ENCODE measurements at regions not wholly inside any gene's neighbourhood (a gene's known extent, or its start where the extent isn't known, plus 50 kb on each side); places are given as distances from the start of the nearest gene placed in this dataset.

- no peaks in the 10 kb centered on the region for H4K20me1 ChIP-seq (replicated peaks; ENCODE audit: control insufficient read depth, extremely low read depth, insufficient read depth, low read length)
- H3K27ac ChIP-seq (ENCODE audit: insufficient read depth, low read depth, low read length): no peak overlapping the region
- H3K4me2 ChIP-seq (ENCODE audit: insufficient read depth, low read length): no peak overlapping the region
- H3K4me1 ChIP-seq (ENCODE audit: control insufficient read depth, extremely low read depth, insufficient read depth, low read length): no peaks in the 10 kb centered on the region
- POLR2A ChIA-PET: no interaction called here
- CTCF ChIA-PET: no interaction called here
- no peak overlapping the region for H3K9ac ChIP-seq (replicated peaks; ENCODE audit: extremely low read depth, insufficient read depth, low read length)
- DNase-seq (ENCODE audit: low read depth, low spot score): no peak
- TF ChIP-seq, protein P1, sequence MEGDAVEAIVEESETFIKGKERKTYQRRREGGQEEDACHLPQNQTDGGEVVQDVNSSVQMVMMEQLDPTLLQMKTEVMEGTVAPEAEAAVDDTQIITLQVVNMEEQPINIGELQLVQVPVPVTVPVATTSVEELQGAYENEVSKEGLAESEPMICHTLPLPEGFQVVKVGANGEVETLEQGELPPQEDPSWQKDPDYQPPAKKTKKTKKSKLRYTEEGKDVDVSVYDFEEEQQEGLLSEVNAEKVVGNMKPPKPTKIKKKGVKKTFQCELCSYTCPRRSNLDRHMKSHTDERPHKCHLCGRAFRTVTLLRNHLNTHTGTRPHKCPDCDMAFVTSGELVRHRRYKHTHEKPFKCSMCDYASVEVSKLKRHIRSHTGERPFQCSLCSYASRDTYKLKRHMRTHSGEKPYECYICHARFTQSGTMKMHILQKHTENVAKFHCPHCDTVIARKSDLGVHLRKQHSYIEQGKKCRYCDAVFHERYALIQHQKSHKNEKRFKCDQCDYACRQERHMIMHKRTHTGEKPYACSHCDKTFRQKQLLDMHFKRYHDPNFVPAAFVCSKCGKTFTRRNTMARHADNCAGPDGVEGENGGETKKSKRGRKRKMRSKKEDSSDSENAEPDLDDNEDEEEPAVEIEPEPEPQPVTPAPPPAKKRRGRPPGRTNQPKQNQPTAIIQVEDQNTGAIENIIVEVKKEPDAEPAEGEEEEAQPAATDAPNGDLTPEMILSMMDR (IDR thresholded peaks at IDR 0.05; ENCODE audit: extremely low read depth in 1 of 2, insufficient read depth in 1 of 2, low read depth in 1 of 2, low read length in 2 of 2): no peak
- TF ChIP-seq MAX (IDR thresholded peaks at IDR 0.05; ENCODE audit: insufficient read depth, insufficient read length) (no peak), EZH2 (IDR thresholded peaks at IDR 0.05; ENCODE audit: borderline replicate concordance, low read depth, low read length, severe bottlenecking) (no peak), POLR2AphosphoS5 (IDR thresholded peaks at IDR 0.05; ENCODE audit: insufficient read depth, low read depth, low read length) (no peak), POLR2A (IDR thresholded peaks at IDR 0.05; ENCODE audit: low read depth, low read length) (no peak), JUN (IDR thresholded peaks at IDR 0.05; ENCODE audit: borderline replicate concordance, insufficient read depth, insufficient read length, low read depth) (no peak), GATA2 (IDR thresholded peaks at IDR 0.05; ENCODE audit: insufficient read depth, insufficient read length, low read depth, low read length) (no peak), FOS (IDR thresholded peaks at IDR 0.05; ENCODE audit: borderline replicate concordance, insufficient read depth, low read length) (no peak), MYC (IDR thresholded peaks at IDR 0.05; ENCODE audit: low read depth, low read length) (no peak)
- H3K4me3 ChIP-seq (replicated peaks in 1 of 3; ENCODE audit: insufficient read depth in 1 of 3, low read depth in 1 of 3, low read length in 3 of 3): no peak overlapping the region
- no peaks in the 10 kb centered on the region for H3K79me2 ChIP-seq (ENCODE audit: control insufficient read depth, insufficient read depth, low read length)
- no peaks in the 10 kb centered on the region for H3K9me3 ChIP-seq (replicated peaks; ENCODE audit: control insufficient read depth, insufficient read depth, low read length)
- no peaks in the 10 kb centered on the region for H3K9me1 ChIP-seq (replicated peaks; ENCODE audit: control insufficient read depth, extremely low read depth, insufficient read depth, low read length)
- dilution Hi-C loops (cut with MboI; ENCODE audit: extremely low pct_ligation_motif_present, low sequenced_read_pairs) (no loop called here), intact Hi-C loops (cut with micrococcal nuclease) (no loop called here)
- H2AFZ ChIP-seq (ENCODE audit: low read depth, low read length): no peak overlapping the region
- no TSS peak for BruUV-seq (replicated peaks)
- no peaks in the 10 kb centered on the region for H3K36me3 ChIP-seq (ENCODE audit: control insufficient read depth in 2 of 2, extremely low read depth in 1 of 2, insufficient read depth in 2 of 2, low read length in 2 of 2)
- FAIRE-seq: no peak
- H3K27me3 ChIP-seq (ENCODE audit: control insufficient read depth in 2 of 2, insufficient read depth in 2 of 2, low read length in 2 of 2): no peaks in the 10 kb centered on the region
Measured at GRCh38 chr3:66858656-66859381, 139.3 kb upstream of the KBTBD8 start.

Data from endothelial cell of umbilical vein (primary cell).